ENCODE measurements at regions not wholly inside any gene's neighbourhood (a gene's known extent, or its start where the extent isn't known, plus 50 kb on each side); places are given as distances from the start of the nearest gene placed in this dataset.

DNA sequence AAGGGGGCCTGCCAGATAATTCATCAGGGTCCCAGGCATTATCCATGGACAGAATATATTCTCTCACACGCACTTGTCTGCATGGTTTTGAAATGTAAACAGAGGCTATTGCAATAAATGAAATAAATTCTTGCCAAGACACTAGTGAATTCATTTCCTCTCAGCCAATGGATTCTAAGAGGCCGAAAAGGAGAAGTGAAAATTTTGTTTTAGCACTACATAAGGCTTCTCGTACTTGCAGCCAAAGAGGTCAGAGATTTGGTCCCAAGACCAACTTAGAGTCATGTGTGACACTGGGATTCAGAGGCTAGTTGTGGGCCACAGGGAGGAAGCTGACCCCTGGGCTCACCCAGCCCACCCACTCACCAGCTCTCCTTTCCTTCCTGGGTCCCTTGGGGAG lies 184.1 kb upstream of the GLI2 start:
- TF ChIP-seq, protein P1, sequence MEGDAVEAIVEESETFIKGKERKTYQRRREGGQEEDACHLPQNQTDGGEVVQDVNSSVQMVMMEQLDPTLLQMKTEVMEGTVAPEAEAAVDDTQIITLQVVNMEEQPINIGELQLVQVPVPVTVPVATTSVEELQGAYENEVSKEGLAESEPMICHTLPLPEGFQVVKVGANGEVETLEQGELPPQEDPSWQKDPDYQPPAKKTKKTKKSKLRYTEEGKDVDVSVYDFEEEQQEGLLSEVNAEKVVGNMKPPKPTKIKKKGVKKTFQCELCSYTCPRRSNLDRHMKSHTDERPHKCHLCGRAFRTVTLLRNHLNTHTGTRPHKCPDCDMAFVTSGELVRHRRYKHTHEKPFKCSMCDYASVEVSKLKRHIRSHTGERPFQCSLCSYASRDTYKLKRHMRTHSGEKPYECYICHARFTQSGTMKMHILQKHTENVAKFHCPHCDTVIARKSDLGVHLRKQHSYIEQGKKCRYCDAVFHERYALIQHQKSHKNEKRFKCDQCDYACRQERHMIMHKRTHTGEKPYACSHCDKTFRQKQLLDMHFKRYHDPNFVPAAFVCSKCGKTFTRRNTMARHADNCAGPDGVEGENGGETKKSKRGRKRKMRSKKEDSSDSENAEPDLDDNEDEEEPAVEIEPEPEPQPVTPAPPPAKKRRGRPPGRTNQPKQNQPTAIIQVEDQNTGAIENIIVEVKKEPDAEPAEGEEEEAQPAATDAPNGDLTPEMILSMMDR (IDR thresholded peaks at IDR 0.05; ENCODE audit: poor library complexity) = no peak
- TF ChIP-seq EZH2 (IDR thresholded peaks at IDR 0.05; ENCODE audit: borderline replicate concordance) = no peak

All from hepatocyte (in vitro differentiated cells).